ENCODE measurements at regions not wholly inside any gene's neighbourhood (a gene's known extent, or its start where the extent isn't known, plus 50 kb on each side); places are given as distances from the start of the nearest gene placed in this dataset.

DNA sequence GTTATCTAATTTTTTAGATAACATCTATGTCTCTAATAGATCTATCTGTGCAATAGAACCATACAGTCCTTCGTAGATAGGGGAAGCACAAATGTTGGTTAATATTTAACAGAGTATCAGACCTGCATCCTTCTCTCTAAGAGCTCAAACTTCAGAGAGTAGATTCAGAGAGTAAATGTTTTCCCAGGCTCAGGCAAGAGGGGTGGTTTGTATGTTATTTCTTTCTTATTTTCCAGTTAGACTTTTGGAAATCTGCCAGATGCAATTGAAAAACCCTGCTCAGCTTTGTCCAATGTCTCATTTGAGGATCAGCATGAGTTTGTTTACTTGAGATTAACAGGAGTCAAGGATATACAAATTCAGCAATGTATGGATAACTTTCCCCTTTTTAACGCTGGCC is 361.9 kb downstream of the BCKDHB start:
- Histone ChIP-seq H3K27me3 (ENCODE audit: control insufficient read depth, insufficient read depth, low read length) (no peaks in the 10 kb centered on the region), H3K36me3 (ENCODE audit: control insufficient read depth, insufficient read depth, low read length) (no peaks in the 10 kb centered on the region), H3K4me3 (ENCODE audit: low read depth in 2 of 2, low read length in 2 of 2) (no peak overlapping the region), H3K4me1 (ENCODE audit: control insufficient read depth, insufficient read depth, low read length) (no peaks in the 10 kb centered on the region), H3K9me3 (ENCODE audit: control insufficient read depth, insufficient read depth, low read depth, low read length) (no peaks in the 10 kb centered on the region), H3K27ac (ENCODE audit: low read length) (no peak overlapping the region)
- ChIA-PET CTCF (no interaction called here), POLR2A (no interaction called here)
- DNase-seq (ENCODE audit: low read depth, low spot score) (no peak), ATAC-seq (no peak)
- intact Hi-C loops (cut with micrococcal nuclease; ENCODE audit: unreplicated experiment): no loop called here
- TF ChIP-seq, protein P1, sequence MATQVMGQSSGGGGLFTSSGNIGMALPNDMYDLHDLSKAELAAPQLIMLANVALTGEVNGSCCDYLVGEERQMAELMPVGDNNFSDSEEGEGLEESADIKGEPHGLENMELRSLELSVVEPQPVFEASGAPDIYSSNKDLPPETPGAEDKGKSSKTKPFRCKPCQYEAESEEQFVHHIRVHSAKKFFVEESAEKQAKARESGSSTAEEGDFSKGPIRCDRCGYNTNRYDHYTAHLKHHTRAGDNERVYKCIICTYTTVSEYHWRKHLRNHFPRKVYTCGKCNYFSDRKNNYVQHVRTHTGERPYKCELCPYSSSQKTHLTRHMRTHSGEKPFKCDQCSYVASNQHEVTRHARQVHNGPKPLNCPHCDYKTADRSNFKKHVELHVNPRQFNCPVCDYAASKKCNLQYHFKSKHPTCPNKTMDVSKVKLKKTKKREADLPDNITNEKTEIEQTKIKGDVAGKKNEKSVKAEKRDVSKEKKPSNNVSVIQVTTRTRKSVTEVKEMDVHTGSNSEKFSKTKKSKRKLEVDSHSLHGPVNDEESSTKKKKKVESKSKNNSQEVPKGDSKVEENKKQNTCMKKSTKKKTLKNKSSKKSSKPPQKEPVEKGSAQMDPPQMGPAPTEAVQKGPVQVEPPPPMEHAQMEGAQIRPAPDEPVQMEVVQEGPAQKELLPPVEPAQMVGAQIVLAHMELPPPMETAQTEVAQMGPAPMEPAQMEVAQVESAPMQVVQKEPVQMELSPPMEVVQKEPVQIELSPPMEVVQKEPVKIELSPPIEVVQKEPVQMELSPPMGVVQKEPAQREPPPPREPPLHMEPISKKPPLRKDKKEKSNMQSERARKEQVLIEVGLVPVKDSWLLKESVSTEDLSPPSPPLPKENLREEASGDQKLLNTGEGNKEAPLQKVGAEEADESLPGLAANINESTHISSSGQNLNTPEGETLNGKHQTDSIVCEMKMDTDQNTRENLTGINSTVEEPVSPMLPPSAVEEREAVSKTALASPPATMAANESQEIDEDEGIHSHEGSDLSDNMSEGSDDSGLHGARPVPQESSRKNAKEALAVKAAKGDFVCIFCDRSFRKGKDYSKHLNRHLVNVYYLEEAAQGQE (IDR thresholded peaks at IDR 0.05; ENCODE audit: insufficient read depth in 1 of 2, low read depth in 2 of 2, low read length in 1 of 2): no peak
- TF ChIP-seq POLR2AphosphoS5 (IDR thresholded peaks at IDR 0.05; ENCODE audit: low read depth, low read length): no peak
- TF ChIP-seq TCF7L2 (IDR thresholded peaks at IDR 0.05; ENCODE audit: low read depth, low read length): no peak
- TF ChIP-seq SIN3A (IDR thresholded peaks at IDR 0.05; ENCODE audit: borderline replicate concordance, insufficient read depth, low read depth, low read length): no peak
- TF ChIP-seq, protein P2, sequence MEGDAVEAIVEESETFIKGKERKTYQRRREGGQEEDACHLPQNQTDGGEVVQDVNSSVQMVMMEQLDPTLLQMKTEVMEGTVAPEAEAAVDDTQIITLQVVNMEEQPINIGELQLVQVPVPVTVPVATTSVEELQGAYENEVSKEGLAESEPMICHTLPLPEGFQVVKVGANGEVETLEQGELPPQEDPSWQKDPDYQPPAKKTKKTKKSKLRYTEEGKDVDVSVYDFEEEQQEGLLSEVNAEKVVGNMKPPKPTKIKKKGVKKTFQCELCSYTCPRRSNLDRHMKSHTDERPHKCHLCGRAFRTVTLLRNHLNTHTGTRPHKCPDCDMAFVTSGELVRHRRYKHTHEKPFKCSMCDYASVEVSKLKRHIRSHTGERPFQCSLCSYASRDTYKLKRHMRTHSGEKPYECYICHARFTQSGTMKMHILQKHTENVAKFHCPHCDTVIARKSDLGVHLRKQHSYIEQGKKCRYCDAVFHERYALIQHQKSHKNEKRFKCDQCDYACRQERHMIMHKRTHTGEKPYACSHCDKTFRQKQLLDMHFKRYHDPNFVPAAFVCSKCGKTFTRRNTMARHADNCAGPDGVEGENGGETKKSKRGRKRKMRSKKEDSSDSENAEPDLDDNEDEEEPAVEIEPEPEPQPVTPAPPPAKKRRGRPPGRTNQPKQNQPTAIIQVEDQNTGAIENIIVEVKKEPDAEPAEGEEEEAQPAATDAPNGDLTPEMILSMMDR (IDR thresholded peaks at IDR 0.05): no peak
- in situ Hi-C loops (cut with HindIII; ENCODE audit: low pct_unique_long_range_greater_than_20kb, low sequenced_read_pairs): no loop called here
- no TSS peak for BruUV-seq (replicated peaks)

- ChIA-PET CTCF (no interaction called here), POLR2A (no interaction called here)
- Histone ChIP-seq H3K4me3 (ENCODE audit: low read depth in 2 of 2, low read length in 2 of 2) (no peak overlapping the region), H3K36me3 (ENCODE audit: control insufficient read depth, insufficient read depth, low read length) (no peaks in the 10 kb centered on the region), H3K27me3 (ENCODE audit: control insufficient read depth, insufficient read depth, low read length) (no peaks in the 10 kb centered on the region), H3K4me1 (ENCODE audit: control insufficient read depth, insufficient read depth, low read length) (no peaks in the 10 kb centered on the region), H3K9me3 (ENCODE audit: control insufficient read depth, insufficient read depth, low read depth, low read length) (no peaks in the 10 kb centered on the region), H3K27ac (ENCODE audit: low read length) (no peak overlapping the region)
- TF ChIP-seq, protein P2 (IDR thresholded peaks at IDR 0.05): no peak
- no peak for TF ChIP-seq SIN3A (IDR thresholded peaks at IDR 0.05; ENCODE audit: borderline replicate concordance, insufficient read depth, low read depth, low read length)
- TF ChIP-seq, protein P1 (IDR thresholded peaks at IDR 0.05; ENCODE audit: insufficient read depth in 1 of 2, low read depth in 2 of 2, low read length in 1 of 2): no peak
- TF ChIP-seq POLR2AphosphoS5 (IDR thresholded peaks at IDR 0.05; ENCODE audit: low read depth, low read length): no peak
- no peak for TF ChIP-seq TCF7L2 (IDR thresholded peaks at IDR 0.05; ENCODE audit: low read depth, low read length)
- no peak for ATAC-seq
- intact Hi-C loops (cut with micrococcal nuclease; ENCODE audit: unreplicated experiment) (no loop called here), in situ Hi-C loops (cut with HindIII; ENCODE audit: low pct_unique_long_range_greater_than_20kb, low sequenced_read_pairs) (no loop called here)
- no peak for DNase-seq (ENCODE audit: low read depth, low spot score)
- no TSS peak for BruUV-seq (replicated peaks)
Observed at GRCh38 chr6:80467408-80467807, 360.9 kb downstream of the BCKDHB start.
